ENCODE measurements at regions not wholly inside any gene's neighbourhood (a gene's known extent, or its start where the extent isn't known, plus 50 kb on each side); places are given as distances from the start of the nearest gene placed in this dataset.

- TF ChIP-seq KDM1A (IDR thresholded peaks at IDR 0.05; ENCODE audit: borderline replicate concordance, low read length) (no peak), CTCF (IDR thresholded peaks at IDR 0.05; ENCODE audit: control extremely low read depth in 1 of 3, insufficient read depth in 1 of 3, low read depth in 1 of 3, low read length in 3 of 3) (no peak), CREB1 (IDR thresholded peaks at IDR 0.05) (no peak), GABPA (IDR thresholded peaks at IDR 0.05; ENCODE audit: borderline replicate concordance, insufficient read depth, low read length) (no peak), USF2 (IDR thresholded peaks at IDR 0.05; ENCODE audit: low read length) (no peak), ATF3 (IDR thresholded peaks at IDR 0.05; ENCODE audit: insufficient read depth, low read depth, low read length) (no peak), BRCA1 (IDR thresholded peaks at IDR 0.05; ENCODE audit: low read depth, low read length) (no peak), EP300 (IDR thresholded peaks at IDR 0.05; ENCODE audit: borderline replicate concordance in 1 of 2, low read depth in 2 of 2, low read length in 2 of 2) (no peak)
Measured at GRCh38 chr7:97270280-97270679, 152.8 kb downstream of the SDHAF3 start.
